IMR-90 (cell line): ENCODE measurements at regions not wholly inside any gene's neighbourhood (a gene's known extent, or its start where the extent isn't known, plus 50 kb on each side); places are given as distances from the start of the nearest gene placed in this dataset.
"Not testable (repeated sequence)": the region's sequence is repeated elsewhere in the genome, so short reads cannot be mapped to it uniquely, and the experiment has no call there.

Experiments used
- BHLHE40 ChIP-seq: fragments of 150-350 bp; IDR thresholded peaks from 2 replicates; pipeline ENCODE4 v1.6.1; 2016; ENCODE audit warnings: mild to moderate bottlenecking, low read depth, low read length
- CEBPB ChIP-seq: IDR thresholded peaks from 2 replicates; pipeline ENCODE4 v1.6.1; 2012; ENCODE audit warnings: low read depth, low read length, improper control_type of control experiment
- CHD1 ChIP-seq: IDR thresholded peaks from 2 replicates; pipeline ENCODE4 v1.6.1; 2012; ENCODE audit warnings: low read depth, low read length, improper control_type of control experiment
- FOS ChIP-seq: fragments of 150-350 bp; IDR thresholded peaks from 2 replicates; pipeline ENCODE4 v1.6.1; 2016; ENCODE audit warnings: low read depth, low read length
- MAFK ChIP-seq: IDR thresholded peaks from 2 replicates; pipeline ENCODE4 v1.6.1; 2012; ENCODE audit warnings: low read depth, low read length, improper control_type of control experiment
- MAZ ChIP-seq: IDR thresholded peaks from 2 replicates; pipeline ENCODE4 v1.6.1; 2012; ENCODE audit warnings: low read depth, mild to moderate bottlenecking, low read length, improper control_type of control experiment, moderate library complexity, borderline replicate concordance
- NFE2L2 ChIP-seq: fragments of 150-350 bp; IDR thresholded peaks from 2 replicates; pipeline ENCODE4 v1.6.1; 2016; ENCODE audit warnings: low read depth, mild to moderate bottlenecking, low read length
- POLR2A ChIP-seq: IDR thresholded peaks from 2 replicates; pipeline ENCODE4 v1.6.1; 2012; ENCODE audit warnings: mild to moderate bottlenecking, low read depth, low read length
- RAD21 ChIP-seq: IDR thresholded peaks from 2 replicates; pipeline ENCODE4 v1.6.1; 2012; ENCODE audit warnings: low read length, improper control_type of control experiment
- RCOR1 ChIP-seq: IDR thresholded peaks from 2 replicates; pipeline ENCODE4 v1.6.1; 2012; ENCODE audit warnings: mild to moderate bottlenecking, low read length, improper control_type of control experiment; ENCODE audit not compliant: insufficient replicate concordance
- SMC3 ChIP-seq: fragments of 150-350 bp; IDR thresholded peaks from 2 replicates; pipeline ENCODE4 v1.6.1; 2016; ENCODE audit warnings: low read depth, mild to moderate bottlenecking, antibody characterized with exemption, low read length, moderate library complexity
- TF ChIP-seq, protein P1 (sequence below): conservative IDR thresholded peaks from 2 replicates; pipeline ENCODE4 v1.5.1; 2012; ENCODE audit warnings: mild to moderate bottlenecking, low read depth, low read length, improper control_type of control experiment
- TF ChIP-seq, protein P2 (sequence below): fragments of 150-350 bp; IDR thresholded peaks from 2 replicates; pipeline ENCODE4 v1.6.1; 2017; ENCODE audit warnings: mild to moderate bottlenecking, antibody characterized with exemption, low read length, low read depth

DNA sequence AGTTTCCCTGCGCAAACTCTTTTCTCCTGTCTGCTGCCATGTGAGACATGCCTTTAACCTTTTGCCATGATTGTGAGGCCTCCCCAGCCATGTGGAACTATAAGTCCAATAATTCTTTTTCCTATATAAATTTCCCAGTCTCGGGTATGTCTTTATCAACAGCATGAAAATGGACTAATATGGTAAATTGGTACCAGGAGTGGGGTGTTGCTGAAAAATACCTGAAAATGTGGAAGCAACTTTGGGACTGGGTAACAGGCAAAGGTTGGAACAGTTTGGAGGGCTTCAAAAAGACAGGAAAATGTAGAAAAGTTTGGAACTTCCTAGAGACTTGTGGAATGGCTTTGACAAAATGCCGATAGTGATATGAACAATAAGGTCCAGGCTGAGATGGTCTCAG is 578.9 kb upstream of the CYLC2 start:
- TF ChIP-seq, protein P1, sequence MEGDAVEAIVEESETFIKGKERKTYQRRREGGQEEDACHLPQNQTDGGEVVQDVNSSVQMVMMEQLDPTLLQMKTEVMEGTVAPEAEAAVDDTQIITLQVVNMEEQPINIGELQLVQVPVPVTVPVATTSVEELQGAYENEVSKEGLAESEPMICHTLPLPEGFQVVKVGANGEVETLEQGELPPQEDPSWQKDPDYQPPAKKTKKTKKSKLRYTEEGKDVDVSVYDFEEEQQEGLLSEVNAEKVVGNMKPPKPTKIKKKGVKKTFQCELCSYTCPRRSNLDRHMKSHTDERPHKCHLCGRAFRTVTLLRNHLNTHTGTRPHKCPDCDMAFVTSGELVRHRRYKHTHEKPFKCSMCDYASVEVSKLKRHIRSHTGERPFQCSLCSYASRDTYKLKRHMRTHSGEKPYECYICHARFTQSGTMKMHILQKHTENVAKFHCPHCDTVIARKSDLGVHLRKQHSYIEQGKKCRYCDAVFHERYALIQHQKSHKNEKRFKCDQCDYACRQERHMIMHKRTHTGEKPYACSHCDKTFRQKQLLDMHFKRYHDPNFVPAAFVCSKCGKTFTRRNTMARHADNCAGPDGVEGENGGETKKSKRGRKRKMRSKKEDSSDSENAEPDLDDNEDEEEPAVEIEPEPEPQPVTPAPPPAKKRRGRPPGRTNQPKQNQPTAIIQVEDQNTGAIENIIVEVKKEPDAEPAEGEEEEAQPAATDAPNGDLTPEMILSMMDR, result not testable (repeated sequence)
- not testable (repeated sequence) for TF ChIP-seq MAFK, CEBPB, RAD21, RCOR1, FOS, POLR2A, BHLHE40, SMC3, MAZ, CHD1, NFE2L2
- TF ChIP-seq, protein P2, sequence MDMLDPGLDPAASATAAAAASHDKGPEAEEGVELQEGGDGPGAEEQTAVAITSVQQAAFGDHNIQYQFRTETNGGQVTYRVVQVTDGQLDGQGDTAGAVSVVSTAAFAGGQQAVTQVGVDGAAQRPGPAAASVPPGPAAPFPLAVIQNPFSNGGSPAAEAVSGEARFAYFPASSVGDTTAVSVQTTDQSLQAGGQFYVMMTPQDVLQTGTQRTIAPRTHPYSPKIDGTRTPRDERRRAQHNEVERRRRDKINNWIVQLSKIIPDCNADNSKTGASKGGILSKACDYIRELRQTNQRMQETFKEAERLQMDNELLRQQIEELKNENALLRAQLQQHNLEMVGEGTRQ, result not testable (repeated sequence)
